GM06990 (cell line): ENCODE measurements at regions not wholly inside any gene's neighbourhood (a gene's known extent, or its start where the extent isn't known, plus 50 kb on each side); places are given as distances from the start of the nearest gene placed in this dataset.

Source experiments
- DNase-seq: peaks from one replicate; pipeline ENCODE4 v3.0.0-alpha.2; 2011; ENCODE audit not compliant: insufficient read length; ENCODE audit errors: extremely low read depth
- H3K27me3 ChIP-seq: replicated peaks from 2 replicates; pipeline ENCODE4 v1.6.0; 2011; ENCODE audit warnings: low read length; ENCODE audit not compliant: control insufficient read depth, insufficient read depth
- H3K36me3 ChIP-seq: 2 replicates; pipeline ENCODE4 v1.5.1; 2011; ENCODE audit warnings: low read length; ENCODE audit not compliant: control insufficient read depth, insufficient read depth
- H3K4me3 ChIP-seq: replicated peaks from 2 replicates; pipeline ENCODE4 v1.5.1; 2011; ENCODE audit warnings: low read depth, mild to moderate bottlenecking, control low read depth, low read length
- TF ChIP-seq, protein P1 (sequence below): IDR thresholded peaks from 2 replicates; pipeline ENCODE4 v1.5.1; 2011; ENCODE audit warnings: low read length, control low read depth, mild to moderate bottlenecking, inconsistent platforms; ENCODE audit not compliant: insufficient read depth, poor library complexity, severe bottlenecking

- Histone ChIP-seq H3K36me3 (no peaks in the 10 kb centered on the region), H3K27me3 (no peaks in the 10 kb centered on the region), H3K4me3 (no peak overlapping the region)
- TF ChIP-seq, protein P1, sequence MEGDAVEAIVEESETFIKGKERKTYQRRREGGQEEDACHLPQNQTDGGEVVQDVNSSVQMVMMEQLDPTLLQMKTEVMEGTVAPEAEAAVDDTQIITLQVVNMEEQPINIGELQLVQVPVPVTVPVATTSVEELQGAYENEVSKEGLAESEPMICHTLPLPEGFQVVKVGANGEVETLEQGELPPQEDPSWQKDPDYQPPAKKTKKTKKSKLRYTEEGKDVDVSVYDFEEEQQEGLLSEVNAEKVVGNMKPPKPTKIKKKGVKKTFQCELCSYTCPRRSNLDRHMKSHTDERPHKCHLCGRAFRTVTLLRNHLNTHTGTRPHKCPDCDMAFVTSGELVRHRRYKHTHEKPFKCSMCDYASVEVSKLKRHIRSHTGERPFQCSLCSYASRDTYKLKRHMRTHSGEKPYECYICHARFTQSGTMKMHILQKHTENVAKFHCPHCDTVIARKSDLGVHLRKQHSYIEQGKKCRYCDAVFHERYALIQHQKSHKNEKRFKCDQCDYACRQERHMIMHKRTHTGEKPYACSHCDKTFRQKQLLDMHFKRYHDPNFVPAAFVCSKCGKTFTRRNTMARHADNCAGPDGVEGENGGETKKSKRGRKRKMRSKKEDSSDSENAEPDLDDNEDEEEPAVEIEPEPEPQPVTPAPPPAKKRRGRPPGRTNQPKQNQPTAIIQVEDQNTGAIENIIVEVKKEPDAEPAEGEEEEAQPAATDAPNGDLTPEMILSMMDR = no peak
- DNase-seq = no peak
Observed at GRCh38 chr5:85841653-85842052, 776.1 kb upstream of the COX7C start.

GRCh38 chr5:85843535-85843934, 774.2 kb upstream of the COX7C start:
- H3K4me3 ChIP-seq = no peak overlapping the region
- no peak for DNase-seq
- TF ChIP-seq, protein P1 = no peak
- no peaks in the 10 kb centered on the region for H3K36me3 ChIP-seq
- no peaks in the 10 kb centered on the region for H3K27me3 ChIP-seq

DNA sequence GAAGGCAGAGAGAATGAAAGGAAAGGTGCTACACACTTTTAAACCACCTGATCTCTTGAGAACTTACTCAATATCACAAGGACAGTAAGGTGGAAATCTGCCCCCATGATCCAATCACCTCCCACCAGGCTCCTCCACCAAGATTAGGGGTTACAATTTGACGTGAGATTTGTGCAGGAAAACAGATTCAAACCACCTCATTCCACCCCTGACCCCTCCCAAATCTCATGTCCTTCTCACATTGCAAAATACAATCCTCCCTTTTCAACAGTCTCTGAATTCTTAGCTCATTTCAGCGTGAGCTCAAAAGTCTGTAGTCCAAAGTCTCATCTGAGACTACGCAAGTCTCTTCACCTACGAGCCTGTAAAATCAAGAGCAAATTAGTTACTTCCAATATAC, 768.3 kb upstream of the COX7C start:
- no peak for DNase-seq
- TF ChIP-seq, protein P1 = no peak
- Histone ChIP-seq H3K4me3 (no peak overlapping the region), H3K36me3 (no peaks in the 10 kb centered on the region), H3K27me3 (no peaks in the 10 kb centered on the region)

- TF ChIP-seq, protein P1 = no peak
- no peak for DNase-seq
- Histone ChIP-seq H3K36me3 (no peaks in the 10 kb centered on the region), H3K27me3 (no peaks in the 10 kb centered on the region), H3K4me3 (no peak overlapping the region)
Observed at GRCh38 chr5:85865296-85865695, 752.4 kb upstream of the COX7C start.

- no peaks in the 10 kb centered on the region for H3K27me3 ChIP-seq
- no peak overlapping the region for H3K4me3 ChIP-seq
- TF ChIP-seq, protein P1 = no peak
- no peak for DNase-seq
- H3K36me3 ChIP-seq = no peaks in the 10 kb centered on the region
Observed at GRCh38 chr5:85868070-85868469, 749.7 kb upstream of the COX7C start.

DNA sequence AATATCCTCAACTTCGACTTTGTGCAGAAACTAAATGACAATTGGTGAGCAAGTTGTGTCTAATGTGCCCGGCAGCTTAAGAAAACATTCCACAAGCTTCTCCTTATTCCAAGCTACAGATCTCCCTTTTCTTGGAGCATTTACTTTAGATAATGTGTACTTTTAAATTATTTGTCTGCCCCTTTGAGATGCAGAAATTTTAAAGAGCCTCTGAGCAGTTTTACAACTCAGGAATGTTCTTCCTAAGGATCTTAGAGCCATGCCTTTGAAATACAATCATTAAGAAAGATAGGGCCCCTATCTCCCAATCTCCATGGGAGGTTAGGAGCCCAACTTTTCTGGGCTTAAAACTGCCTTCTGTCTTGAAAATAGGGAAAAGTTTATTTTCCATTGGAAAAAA, 723.7 kb upstream of the COX7C start:
- no peaks in the 10 kb centered on the region for H3K36me3 ChIP-seq
- no peak for DNase-seq
- H3K27me3 ChIP-seq = no peaks in the 10 kb centered on the region
- no peak overlapping the region for H3K4me3 ChIP-seq
- TF ChIP-seq, protein P1 = no peak
